ENCODE measurements at regions not wholly inside any gene's neighbourhood (a gene's known extent, or its start where the extent isn't known, plus 50 kb on each side); places are given as distances from the start of the nearest gene placed in this dataset.

DNA sequence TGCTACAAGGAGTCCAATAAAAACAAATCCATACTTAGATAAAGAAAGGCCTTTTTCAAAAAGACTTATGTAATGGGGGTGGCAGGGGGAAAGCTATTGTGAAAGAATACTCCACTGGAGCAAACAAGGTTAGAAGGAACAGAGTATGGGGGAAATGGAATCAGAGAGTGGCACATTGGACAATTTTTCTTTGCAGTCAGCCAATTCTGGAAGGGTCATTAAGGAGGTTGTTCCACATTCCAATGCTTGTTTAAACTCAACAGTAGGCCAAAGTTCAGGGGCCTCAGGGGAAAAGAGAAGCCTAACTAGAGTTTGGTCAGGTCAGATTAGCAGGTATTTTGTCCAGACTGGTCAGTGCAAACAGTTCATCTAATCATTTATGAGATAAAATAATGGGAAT is 105.2 kb upstream of the RESF1 start:
- no peak for DNase-seq (ENCODE audit: low read depth)
- TF ChIP-seq, protein P1, sequence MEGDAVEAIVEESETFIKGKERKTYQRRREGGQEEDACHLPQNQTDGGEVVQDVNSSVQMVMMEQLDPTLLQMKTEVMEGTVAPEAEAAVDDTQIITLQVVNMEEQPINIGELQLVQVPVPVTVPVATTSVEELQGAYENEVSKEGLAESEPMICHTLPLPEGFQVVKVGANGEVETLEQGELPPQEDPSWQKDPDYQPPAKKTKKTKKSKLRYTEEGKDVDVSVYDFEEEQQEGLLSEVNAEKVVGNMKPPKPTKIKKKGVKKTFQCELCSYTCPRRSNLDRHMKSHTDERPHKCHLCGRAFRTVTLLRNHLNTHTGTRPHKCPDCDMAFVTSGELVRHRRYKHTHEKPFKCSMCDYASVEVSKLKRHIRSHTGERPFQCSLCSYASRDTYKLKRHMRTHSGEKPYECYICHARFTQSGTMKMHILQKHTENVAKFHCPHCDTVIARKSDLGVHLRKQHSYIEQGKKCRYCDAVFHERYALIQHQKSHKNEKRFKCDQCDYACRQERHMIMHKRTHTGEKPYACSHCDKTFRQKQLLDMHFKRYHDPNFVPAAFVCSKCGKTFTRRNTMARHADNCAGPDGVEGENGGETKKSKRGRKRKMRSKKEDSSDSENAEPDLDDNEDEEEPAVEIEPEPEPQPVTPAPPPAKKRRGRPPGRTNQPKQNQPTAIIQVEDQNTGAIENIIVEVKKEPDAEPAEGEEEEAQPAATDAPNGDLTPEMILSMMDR (conservative IDR thresholded peaks at IDR 0.05; ENCODE audit: low read depth, low read length), result no peak
- no peak overlapping the region for H3K4me3 ChIP-seq (ENCODE audit: low read length)

DNA sequence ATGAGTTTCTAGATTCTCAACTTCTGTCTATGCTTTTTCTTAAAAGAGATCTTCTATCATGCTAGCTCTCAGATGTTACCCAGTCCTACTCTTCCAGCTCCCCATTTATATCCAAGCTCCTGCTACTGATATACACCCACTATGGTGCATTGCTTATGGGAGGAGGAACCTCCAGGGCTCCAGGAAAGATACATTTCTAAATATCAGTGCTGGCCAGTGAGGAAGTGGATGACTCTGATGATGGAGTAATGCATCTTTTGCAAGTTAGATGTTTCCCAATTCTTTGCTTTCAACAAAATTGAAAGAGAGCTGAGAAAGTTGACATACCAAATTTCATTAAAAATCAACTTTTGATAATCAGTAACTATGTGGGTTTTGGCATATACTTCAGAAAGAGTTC is 105.7 kb upstream of the RESF1 start:
- DNase-seq (ENCODE audit: low read depth), result no peak
- TF ChIP-seq, protein P1 (conservative IDR thresholded peaks at IDR 0.05; ENCODE audit: low read depth, low read length), result no peak
- H3K4me3 ChIP-seq (ENCODE audit: low read length), result no peak overlapping the region

- DNase-seq (ENCODE audit: low read depth), result no peak
- TF ChIP-seq, protein P1 (conservative IDR thresholded peaks at IDR 0.05; ENCODE audit: low read depth, low read length), result no peak
- H3K4me3 ChIP-seq (ENCODE audit: low read length), result no peak overlapping the region
Measured at GRCh38 chr12:31850268-31850667, 108.9 kb upstream of the RESF1 start.

DNA sequence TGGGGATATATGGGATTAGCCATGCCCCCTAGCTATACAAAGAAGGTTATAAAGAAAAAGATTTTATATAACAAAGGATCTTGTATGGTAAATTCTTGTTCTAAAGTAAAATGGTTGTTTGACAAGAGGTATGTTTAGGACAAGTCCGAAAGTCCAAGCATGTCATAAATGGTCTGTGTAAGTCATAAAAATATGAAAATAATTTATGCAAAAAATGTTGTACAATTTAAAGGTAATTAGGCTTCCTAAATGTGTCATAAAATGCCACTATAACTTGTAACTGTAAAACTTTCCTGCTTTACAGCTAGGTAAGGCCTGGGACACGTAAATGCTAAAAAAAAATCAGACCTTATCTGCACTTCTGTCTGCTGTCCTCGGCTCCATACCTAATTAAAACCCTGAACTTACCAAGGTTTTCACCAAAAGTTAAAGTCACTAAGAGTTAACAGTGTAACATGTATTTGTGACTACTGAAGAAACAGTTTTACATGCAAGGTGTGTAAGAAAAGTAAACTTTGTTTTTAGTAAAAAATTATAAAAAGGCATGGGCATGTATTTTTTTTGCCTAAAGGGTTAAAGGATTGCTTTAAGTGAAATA is 110.0 kb upstream of the RESF1 start:
- peak; percentile 10 for DNase-seq (ENCODE audit: low read depth)
- H3K4me3 ChIP-seq (ENCODE audit: low read length), result no peak overlapping the region
- TF ChIP-seq, protein P1 (conservative IDR thresholded peaks at IDR 0.05; ENCODE audit: low read depth, low read length), result no peak

DNA sequence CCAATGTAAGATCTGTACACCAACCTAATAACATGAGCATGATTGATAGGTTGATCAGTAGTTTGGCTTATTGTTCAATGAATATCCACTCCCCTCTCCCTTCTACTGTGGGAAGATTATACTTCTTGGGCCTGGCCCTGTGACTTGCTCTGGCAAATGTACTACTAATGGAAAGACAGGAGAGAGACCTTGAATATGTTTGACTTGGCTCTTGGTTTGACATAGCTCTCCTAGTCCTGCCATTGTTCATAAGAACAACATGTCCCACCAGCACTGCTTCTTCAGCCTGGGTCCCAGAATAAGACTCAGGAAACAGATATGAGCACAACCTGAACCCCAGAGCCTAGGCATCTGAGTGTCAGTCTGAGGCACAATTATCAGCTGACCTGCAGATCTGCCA is 112.8 kb upstream of the RESF1 start:
- TF ChIP-seq, protein P1 (conservative IDR thresholded peaks at IDR 0.05; ENCODE audit: low read depth, low read length), result no peak
- no peak overlapping the region for H3K4me3 ChIP-seq (ENCODE audit: low read length)
- DNase-seq (ENCODE audit: low read depth), result no peak

DNA sequence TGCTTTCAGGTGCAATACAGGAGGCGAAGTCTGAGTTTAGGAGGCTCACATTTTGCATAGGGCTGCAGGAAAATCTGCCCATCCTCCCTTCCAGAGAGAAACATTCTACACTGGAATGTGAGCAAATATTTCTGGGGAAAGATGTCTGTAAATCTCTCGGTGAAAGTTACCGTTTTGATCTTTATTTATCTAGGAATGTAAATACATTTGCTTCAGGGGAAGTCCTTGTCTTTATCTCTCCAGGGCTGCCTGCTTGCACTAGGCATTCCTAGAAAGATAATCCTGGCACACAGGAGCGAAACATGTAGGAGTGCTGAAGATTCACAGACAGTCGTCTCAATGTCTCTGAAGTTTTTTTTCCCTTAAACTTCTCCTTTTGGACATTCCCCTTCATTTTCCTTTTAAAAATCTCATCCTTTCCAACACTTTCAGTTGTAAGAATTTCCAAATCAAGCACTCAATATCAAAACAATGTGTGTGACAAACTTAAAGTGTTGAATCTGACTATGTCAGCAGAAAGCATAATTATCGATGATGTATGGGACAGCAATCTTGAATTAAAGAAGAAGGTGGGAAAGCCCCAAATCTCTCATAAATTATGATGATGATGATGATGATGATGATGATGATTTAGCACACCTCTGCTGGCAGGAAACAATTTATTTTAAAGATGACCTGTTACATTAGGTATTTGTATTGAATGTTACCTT is 113.4 kb upstream of the RESF1 start:
- H3K4me3 ChIP-seq (ENCODE audit: low read length), result no peak overlapping the region
- DNase-seq (ENCODE audit: low read depth), result no peak
- TF ChIP-seq, protein P1 (conservative IDR thresholded peaks at IDR 0.05; ENCODE audit: low read depth, low read length), result no peak
